ENCODE measurements at regions not wholly inside any gene's neighbourhood (a gene's known extent, or its start where the extent isn't known, plus 50 kb on each side); places are given as distances from the start of the nearest gene placed in this dataset.

DNA sequence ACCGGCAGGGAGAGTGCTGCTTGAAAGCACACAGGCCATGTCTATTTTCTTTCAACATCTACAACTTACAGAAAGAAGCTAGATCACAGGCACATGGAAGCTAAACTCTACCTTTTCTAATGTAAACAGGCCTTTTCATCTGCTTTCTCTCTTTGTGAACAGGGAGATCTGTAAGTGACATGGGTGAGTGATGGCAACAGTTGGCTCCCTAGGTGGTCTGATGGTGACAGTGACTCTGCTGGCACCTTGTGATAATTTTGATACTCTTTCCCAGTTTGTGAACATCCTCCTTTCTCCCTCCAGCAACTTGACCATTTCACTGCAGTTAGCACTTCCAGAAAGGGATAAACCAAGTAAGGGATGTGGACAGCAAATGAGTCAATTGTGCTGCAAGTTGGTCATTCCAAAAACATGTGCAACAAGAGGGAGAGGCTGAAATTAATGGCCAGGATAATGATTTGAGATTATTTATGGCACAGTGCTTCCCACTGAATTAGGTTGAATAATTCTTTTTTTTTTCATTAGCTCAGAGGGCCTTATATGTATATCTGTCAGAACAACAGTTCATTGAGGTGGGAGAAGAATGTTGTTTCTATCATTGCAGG, 89.5 kb downstream of the XCL2 start (continued):
- TF ChIP-seq, protein P1, sequence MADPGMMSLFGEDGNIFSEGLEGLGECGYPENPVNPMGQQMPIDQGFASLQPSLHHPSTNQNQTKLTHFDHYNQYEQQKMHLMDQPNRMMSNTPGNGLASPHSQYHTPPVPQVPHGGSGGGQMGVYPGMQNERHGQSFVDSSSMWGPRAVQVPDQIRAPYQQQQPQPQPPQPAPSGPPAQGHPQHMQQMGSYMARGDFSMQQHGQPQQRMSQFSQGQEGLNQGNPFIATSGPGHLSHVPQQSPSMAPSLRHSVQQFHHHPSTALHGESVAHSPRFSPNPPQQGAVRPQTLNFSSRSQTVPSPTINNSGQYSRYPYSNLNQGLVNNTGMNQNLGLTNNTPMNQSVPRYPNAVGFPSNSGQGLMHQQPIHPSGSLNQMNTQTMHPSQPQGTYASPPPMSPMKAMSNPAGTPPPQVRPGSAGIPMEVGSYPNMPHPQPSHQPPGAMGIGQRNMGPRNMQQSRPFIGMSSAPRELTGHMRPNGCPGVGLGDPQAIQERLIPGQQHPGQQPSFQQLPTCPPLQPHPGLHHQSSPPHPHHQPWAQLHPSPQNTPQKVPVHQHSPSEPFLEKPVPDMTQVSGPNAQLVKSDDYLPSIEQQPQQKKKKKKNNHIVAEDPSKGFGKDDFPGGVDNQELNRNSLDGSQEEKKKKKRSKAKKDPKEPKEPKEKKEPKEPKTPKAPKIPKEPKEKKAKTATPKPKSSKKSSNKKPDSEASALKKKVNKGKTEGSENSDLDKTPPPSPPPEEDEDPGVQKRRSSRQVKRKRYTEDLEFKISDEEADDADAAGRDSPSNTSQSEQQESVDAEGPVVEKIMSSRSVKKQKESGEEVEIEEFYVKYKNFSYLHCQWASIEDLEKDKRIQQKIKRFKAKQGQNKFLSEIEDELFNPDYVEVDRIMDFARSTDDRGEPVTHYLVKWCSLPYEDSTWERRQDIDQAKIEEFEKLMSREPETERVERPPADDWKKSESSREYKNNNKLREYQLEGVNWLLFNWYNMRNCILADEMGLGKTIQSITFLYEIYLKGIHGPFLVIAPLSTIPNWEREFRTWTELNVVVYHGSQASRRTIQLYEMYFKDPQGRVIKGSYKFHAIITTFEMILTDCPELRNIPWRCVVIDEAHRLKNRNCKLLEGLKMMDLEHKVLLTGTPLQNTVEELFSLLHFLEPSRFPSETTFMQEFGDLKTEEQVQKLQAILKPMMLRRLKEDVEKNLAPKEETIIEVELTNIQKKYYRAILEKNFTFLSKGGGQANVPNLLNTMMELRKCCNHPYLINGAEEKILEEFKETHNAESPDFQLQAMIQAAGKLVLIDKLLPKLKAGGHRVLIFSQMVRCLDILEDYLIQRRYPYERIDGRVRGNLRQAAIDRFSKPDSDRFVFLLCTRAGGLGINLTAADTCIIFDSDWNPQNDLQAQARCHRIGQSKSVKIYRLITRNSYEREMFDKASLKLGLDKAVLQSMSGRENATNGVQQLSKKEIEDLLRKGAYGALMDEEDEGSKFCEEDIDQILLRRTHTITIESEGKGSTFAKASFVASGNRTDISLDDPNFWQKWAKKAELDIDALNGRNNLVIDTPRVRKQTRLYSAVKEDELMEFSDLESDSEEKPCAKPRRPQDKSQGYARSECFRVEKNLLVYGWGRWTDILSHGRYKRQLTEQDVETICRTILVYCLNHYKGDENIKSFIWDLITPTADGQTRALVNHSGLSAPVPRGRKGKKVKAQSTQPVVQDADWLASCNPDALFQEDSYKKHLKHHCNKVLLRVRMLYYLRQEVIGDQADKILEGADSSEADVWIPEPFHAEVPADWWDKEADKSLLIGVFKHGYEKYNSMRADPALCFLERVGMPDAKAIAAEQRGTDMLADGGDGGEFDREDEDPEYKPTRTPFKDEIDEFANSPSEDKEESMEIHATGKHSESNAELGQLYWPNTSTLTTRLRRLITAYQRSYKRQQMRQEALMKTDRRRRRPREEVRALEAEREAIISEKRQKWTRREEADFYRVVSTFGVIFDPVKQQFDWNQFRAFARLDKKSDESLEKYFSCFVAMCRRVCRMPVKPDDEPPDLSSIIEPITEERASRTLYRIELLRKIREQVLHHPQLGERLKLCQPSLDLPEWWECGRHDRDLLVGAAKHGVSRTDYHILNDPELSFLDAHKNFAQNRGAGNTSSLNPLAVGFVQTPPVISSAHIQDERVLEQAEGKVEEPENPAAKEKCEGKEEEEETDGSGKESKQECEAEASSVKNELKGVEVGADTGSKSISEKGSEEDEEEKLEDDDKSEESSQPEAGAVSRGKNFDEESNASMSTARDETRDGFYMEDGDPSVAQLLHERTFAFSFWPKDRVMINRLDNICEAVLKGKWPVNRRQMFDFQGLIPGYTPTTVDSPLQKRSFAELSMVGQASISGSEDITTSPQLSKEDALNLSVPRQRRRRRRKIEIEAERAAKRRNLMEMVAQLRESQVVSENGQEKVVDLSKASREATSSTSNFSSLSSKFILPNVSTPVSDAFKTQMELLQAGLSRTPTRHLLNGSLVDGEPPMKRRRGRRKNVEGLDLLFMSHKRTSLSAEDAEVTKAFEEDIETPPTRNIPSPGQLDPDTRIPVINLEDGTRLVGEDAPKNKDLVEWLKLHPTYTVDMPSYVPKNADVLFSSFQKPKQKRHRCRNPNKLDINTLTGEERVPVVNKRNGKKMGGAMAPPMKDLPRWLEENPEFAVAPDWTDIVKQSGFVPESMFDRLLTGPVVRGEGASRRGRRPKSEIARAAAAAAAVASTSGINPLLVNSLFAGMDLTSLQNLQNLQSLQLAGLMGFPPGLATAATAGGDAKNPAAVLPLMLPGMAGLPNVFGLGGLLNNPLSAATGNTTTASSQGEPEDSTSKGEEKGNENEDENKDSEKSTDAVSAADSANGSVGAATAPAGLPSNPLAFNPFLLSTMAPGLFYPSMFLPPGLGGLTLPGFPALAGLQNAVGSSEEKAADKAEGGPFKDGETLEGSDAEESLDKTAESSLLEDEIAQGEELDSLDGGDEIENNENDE (IDR thresholded peaks at IDR 0.05; ENCODE audit: insufficient replicate concordance, low read length), result no peak
- TF ChIP-seq EGR1 (IDR thresholded peaks at IDR 0.05; ENCODE audit: borderline replicate concordance, low read depth, low read length) (no peak), CTBP2 (IDR thresholded peaks at IDR 0.05; ENCODE audit: borderline replicate concordance, insufficient read depth, insufficient read length, low read length) (no peak), NANOG (IDR thresholded peaks at IDR 0.05; ENCODE audit: insufficient read depth, low read depth, low read length, poor library complexity, severe bottlenecking) (no peak), PHF8 (conservative IDR thresholded peaks at IDR 0.05; ENCODE audit: low read depth, low read length) (no peak), FOSL1 (IDR thresholded peaks at IDR 0.05; ENCODE audit: insufficient read depth, low read depth, low read length) (no peak), HDAC2 (IDR thresholded peaks at IDR 0.05; ENCODE audit: borderline replicate concordance in 1 of 2, low read depth in 2 of 2, low read length in 2 of 2) (no peak), KDM4A (IDR thresholded peaks at IDR 0.05; ENCODE audit: low read depth, low read length, severe bottlenecking) (no peak), CREB1 (IDR thresholded peaks at IDR 0.05) (no peak), BRCA1 (IDR thresholded peaks at IDR 0.05; ENCODE audit: low read depth, low read length) (no peak)

Data from H1 (cell line).